Suprapubic skin (tissue), 4 donors: ENCODE measurements at regions not wholly inside any gene's neighbourhood (a gene's known extent, or its start where the extent isn't known, plus 50 kb on each side); places are given as distances from the start of the nearest gene placed in this dataset.

Experiments
- DNase-seq, 2 donors: peaks; one replicate each; pipeline ENCODE4 v3.0.0-alpha.2; 2019; ENCODE audit warnings: low spot score in 2 of 2
- H3K27ac ChIP-seq: fragments of 200-600 bp; sonication (generic); one replicate; pipeline ENCODE4 v1.5.1; 2019
- H3K27me3 ChIP-seq: fragments of 200-600 bp; sonication (generic); one replicate; pipeline ENCODE4 v1.5.1; 2019
- H3K36me3 ChIP-seq: fragments of 200-600 bp; sonication (generic); one replicate; pipeline ENCODE4 v1.5.1; 2019
- H3K4me1 ChIP-seq: fragments of 200-600 bp; sonication (generic); one replicate; pipeline ENCODE4 v1.5.1; 2019
- H3K4me3 ChIP-seq: fragments of 200-600 bp; sonication (generic); one replicate; pipeline ENCODE4 v1.5.1; 2019; ENCODE audit warnings: mild to moderate bottlenecking
- H3K9me3 ChIP-seq: fragments of 200-600 bp; sonication (generic); one replicate; pipeline ENCODE4 v1.5.1; 2019
- CTCF ChIP-seq, 2 donors: fragments of 200-600 bp in 1 of 2; fragments of 450-650 bp in 1 of 2; sonication (generic) in 1 of 2; IDR thresholded peaks; one replicate each; pipeline ENCODE4 v1.5.1; 2016 to 2019; ENCODE audit warnings: antibody characterized with exemption in 2 of 2, mild to moderate bottlenecking in 1 of 2, moderate library complexity in 1 of 2
- EP300 ChIP-seq: sonication (generic); formaldehyde crosslinking; IDR thresholded peaks from one replicate; pipeline ENCODE4 v1.6.1; 2017; ENCODE audit warnings: antibody characterized with exemption
- POLR2A ChIP-seq, 2 donors: fragments of 450-650 bp; IDR thresholded peaks; one replicate each; pipeline ENCODE4 v1.6.1; 2017; ENCODE audit warnings: antibody characterized with exemption in 2 of 2, mild to moderate bottlenecking in 2 of 2, moderate library complexity in 2 of 2
- POLR2AphosphoS5 ChIP-seq, 3 donors: sonication (generic); formaldehyde crosslinking; IDR thresholded peaks; one replicate each; pipeline ENCODE4 v1.6.1; 2017; ENCODE audit warnings: antibody characterized with exemption in 3 of 3
- WGBS: methylation state at CpG from one replicate; pipeline ENCODE4 v1.1.5; 2018; 5-methylcytosine and 5-hydroxymethylcytosine counted together

GRCh38 chr7:47080816-47081215 is 501.1 kb downstream of the TNS3 start:
- H3K27ac ChIP-seq, result no peak overlapping the region
- H3K4me3 ChIP-seq, result no peak overlapping the region
- TF ChIP-seq POLR2A (IDR thresholded peaks at IDR 0.05), result no peak
- no peak for TF ChIP-seq EP300
- TF ChIP-seq CTCF (IDR thresholded peaks at IDR 0.05), result no peak
- WGBS, result 85% methylated on average over 3 of the region's 3 CpGs
- no peak for DNase-seq
- no peaks in the 10 kb centered on the region for H3K9me3 ChIP-seq
- no peaks in the 10 kb centered on the region for H3K4me1 ChIP-seq
- no peaks in the 10 kb centered on the region for H3K36me3 ChIP-seq
- H3K27me3 ChIP-seq, result no peaks in the 10 kb centered on the region

DNA sequence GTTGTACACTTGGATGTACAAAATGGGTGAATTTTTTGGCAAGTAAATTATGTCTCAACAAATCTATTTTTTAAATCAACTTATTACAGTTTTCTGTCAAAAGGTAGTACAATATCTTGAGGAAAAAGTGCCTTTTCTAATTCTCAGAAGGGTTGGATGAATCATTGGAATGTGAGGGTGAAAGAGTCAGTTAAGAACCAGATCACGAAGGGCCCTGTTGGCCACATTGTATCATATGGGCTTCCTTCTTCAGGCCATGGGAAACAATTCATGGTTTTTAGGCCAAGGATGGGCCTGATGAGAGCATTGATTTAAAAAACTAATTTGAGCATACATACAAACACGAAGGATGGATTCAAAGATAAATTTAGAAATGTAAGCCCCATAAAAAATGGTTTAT is 503.7 kb downstream of the TNS3 start:
- no peak overlapping the region for H3K4me3 ChIP-seq
- WGBS, result 84% methylated on average over 2 of the region's 2 CpGs
- no peaks in the 10 kb centered on the region for H3K27me3 ChIP-seq
- TF ChIP-seq EP300 (no peak), POLR2AphosphoS5 (IDR thresholded peaks at IDR 0.05) (no peak), POLR2A (IDR thresholded peaks at IDR 0.05) (no peak), CTCF (IDR thresholded peaks at IDR 0.05) (no peak)
- no peak for DNase-seq
- H3K27ac ChIP-seq, result no peak overlapping the region
- no peaks in the 10 kb centered on the region for H3K36me3 ChIP-seq
- no peaks in the 10 kb centered on the region for H3K4me1 ChIP-seq
- H3K9me3 ChIP-seq, result no peaks in the 10 kb centered on the region

- H3K36me3 ChIP-seq, result no peaks in the 10 kb centered on the region
- H3K4me3 ChIP-seq, result no peak overlapping the region
- H3K27me3 ChIP-seq, result no peaks in the 10 kb centered on the region
- H3K4me1 ChIP-seq, result no peaks in the 10 kb centered on the region
- DNase-seq, result no peak
- TF ChIP-seq CTCF (IDR thresholded peaks at IDR 0.05), result no peak
- TF ChIP-seq EP300, result no peak
- no peak for TF ChIP-seq POLR2AphosphoS5 (IDR thresholded peaks at IDR 0.05)
- TF ChIP-seq POLR2A (IDR thresholded peaks at IDR 0.05), result no peak
- no peak overlapping the region for H3K27ac ChIP-seq
- WGBS, result 77% methylated on average over 2 of the region's 2 CpGs
- no peaks in the 10 kb centered on the region for H3K9me3 ChIP-seq
Observed at GRCh38 chr7:47074702-47075153, 507.2 kb downstream of the TNS3 start.

- Histone ChIP-seq H3K27me3 (no peaks in the 10 kb centered on the region), H3K9me3 (no peaks in the 10 kb centered on the region), H3K27ac (no peak overlapping the region), H3K36me3 (no peaks in the 10 kb centered on the region), H3K4me3 (no peak overlapping the region), H3K4me1 (no peaks in the 10 kb centered on the region)
- 98% methylated on average over 7 of the region's 7 CpGs for WGBS
- TF ChIP-seq POLR2AphosphoS5 (IDR thresholded peaks at IDR 0.05) (no peak), CTCF (IDR thresholded peaks at IDR 0.05) (no peak), POLR2A (IDR thresholded peaks at IDR 0.05) (no peak), EP300 (no peak)
- no peak for DNase-seq
Observed at GRCh38 chr7:47073284-47073683, 508.6 kb downstream of the TNS3 start.

GRCh38 chr7:47071866-47072265 is 510.0 kb downstream of the TNS3 start:
- no peak for TF ChIP-seq EP300
- TF ChIP-seq POLR2AphosphoS5 (IDR thresholded peaks at IDR 0.05), result no peak
- no peak for TF ChIP-seq CTCF (IDR thresholded peaks at IDR 0.05)
- TF ChIP-seq POLR2A (IDR thresholded peaks at IDR 0.05), result no peak
- no peaks in the 10 kb centered on the region for H3K4me1 ChIP-seq
- no peak for DNase-seq
- no peaks in the 10 kb centered on the region for H3K36me3 ChIP-seq
- H3K4me3 ChIP-seq, result no peak overlapping the region
- 71% methylated on average over 3 of the region's 3 CpGs for WGBS
- no peak overlapping the region for H3K27ac ChIP-seq
- no peaks in the 10 kb centered on the region for H3K27me3 ChIP-seq
- H3K9me3 ChIP-seq, result no peaks in the 10 kb centered on the region
